GM12892 (cell line): ENCODE measurements at regions not wholly inside any gene's neighbourhood (a gene's known extent, or its start where the extent isn't known, plus 50 kb on each side); places are given as distances from the start of the nearest gene placed in this dataset.
"Not testable (repeated sequence)": the region's sequence is repeated elsewhere in the genome, so short reads cannot be mapped to it uniquely, and the experiment has no call there.

Source experiments
- DNase-seq: peaks from one replicate; pipeline ENCODE4 v3.0.0; 2011; ENCODE audit not compliant: insufficient read length
- FAIRE-seq: peaks from 2 replicates; lab custom pipeline; 2011; peaks lifted over from hg19 to GRCh38; lab: Jason Lieb, UNC
- POLR2A ChIP-seq: IDR thresholded peaks from 2 replicates; pipeline ENCODE4 v1.6.1; 2011; ENCODE audit warnings: low read depth, low read length, control low read depth
- POLR2AphosphoS5 ChIP-seq: IDR thresholded peaks from 2 replicates; pipeline ENCODE4 v1.6.1; 2011; ENCODE audit warnings: low read depth, low read length, control low read depth
- TAF1 ChIP-seq: IDR thresholded peaks from 2 replicates; pipeline ENCODE4 v1.6.1; 2011; ENCODE audit warnings: low read depth, mild to moderate bottlenecking, control low read depth, low read length, borderline replicate concordance

DNA sequence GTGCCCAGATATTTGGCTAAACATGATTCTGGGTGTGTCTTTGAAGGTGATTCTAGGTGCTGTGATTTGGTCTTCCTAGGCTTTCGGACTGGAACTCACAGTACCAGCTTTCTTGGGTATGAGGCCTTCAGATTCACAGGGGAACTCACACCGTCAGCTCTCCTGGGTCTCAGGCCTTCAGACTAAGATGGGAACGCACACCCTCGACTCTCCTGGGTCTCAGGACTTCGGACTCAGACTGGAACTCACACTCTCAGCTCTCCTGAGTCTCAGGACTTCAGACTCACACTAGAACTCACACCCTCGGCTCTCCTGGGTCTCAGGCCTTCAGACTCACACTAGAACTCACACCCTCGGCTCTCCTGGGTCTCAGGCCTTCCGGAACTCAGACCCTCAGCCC, 137.7 kb downstream of the CRLF2 start:
- DNase-seq, result no peak
- FAIRE-seq, result no peak
- TF ChIP-seq TAF1, result no peak

DNA sequence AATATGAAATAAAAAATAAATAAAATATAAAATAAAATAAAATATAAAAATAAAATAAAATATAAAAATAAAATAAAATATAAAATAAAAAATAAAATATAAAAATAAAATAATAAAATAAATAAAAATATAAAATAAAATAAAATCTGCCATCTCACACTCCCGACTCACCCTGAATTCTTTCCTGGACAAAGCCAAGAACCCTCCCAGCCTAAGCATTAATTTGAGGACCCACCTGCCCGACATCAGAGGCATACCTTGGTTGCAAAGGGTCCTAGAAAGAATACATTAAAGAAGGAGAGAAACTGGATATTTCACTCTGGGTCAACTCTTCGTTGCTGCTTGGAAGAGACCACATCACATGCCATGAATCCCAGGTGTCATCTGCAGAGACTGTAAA, 138.3 kb downstream of the CRLF2 start:
- DNase-seq (no peak), FAIRE-seq (no peak)
- TF ChIP-seq POLR2AphosphoS5 (no peak), POLR2A (no peak), TAF1 (no peak)

DNA sequence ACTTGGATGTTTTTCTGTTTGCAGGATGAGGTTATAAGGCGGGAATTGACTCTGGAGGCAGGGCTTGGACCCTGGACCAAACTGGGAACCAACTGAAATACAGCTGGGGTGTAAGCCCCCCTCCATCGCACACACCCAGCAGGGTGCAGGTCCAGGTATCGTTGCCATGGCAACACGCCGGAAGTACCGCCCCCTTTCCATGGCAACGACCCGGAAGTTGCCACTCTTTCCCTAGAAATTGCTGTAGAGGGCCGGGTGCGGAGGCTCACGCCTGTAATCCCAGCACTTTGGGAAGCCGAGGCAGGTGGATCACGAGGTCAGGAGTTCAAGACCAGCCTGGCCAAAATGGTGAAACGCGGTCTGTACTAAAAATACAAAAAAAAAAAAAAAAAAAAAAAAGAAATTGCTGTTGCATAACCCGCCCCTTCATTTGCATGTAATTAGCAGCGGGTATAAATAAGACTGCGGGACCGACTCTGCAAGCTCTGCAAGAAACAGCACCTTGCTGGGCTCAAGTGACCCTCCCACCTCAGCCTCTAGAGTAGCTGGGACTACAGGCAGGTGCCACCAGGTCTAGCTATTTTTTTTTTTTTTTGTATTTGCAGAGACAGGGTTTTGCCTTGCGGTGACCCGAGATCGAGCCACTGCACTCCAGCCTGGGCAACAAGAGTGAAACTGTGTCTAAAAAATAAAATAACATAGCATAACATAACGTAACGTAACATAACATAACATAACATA, 139.6 kb downstream of the CRLF2 start:
- DNase-seq (no peak), FAIRE-seq (no peak)
- TF ChIP-seq POLR2A (no peak), TAF1 (no peak), POLR2AphosphoS5 (no peak)

DNA sequence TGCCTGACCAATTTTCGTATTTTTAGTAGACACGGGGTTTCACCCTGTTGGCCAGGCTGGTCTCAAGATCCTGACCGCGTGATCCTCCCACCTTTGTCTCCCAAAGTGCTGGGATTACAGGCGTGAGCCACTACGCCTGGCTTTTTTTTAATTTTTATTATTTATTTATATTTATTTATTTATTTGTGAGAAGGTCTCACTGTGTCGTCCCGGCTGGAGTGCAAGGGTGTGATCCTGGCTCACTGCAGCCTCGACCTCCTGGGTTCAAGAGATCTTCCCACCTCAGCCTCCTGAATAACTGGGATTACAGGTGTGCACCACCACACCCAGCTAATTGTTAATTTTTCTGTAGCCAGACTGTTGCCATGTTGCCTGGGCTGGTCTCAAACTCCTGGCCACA, 141.1 kb downstream of the CRLF2 start:
- TF ChIP-seq TAF1, result no peak
- TF ChIP-seq POLR2AphosphoS5, result no peak
- TF ChIP-seq POLR2A, result no peak
- DNase-seq, result no peak
- FAIRE-seq, result no peak

DNA sequence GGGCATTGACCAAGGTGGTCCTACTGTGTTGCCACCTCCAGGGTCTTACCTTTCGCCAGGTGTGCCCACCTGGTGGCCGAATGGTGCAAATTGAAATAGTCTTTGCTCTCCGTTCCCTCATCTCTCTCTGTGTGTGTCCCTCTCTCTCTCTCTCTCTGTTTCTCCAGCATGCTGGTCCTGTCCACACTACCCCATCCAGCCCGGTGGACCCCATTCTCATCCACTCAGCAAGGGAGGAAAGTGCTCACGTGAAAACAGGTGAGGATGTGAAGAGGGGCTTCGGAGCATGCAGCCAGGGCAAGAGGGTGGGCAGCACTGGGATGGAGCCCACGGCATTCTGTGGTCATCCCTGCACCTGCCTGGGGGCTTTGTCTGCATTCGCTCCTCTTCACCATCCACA, 150.1 kb downstream of the CRLF2 start:
- FAIRE-seq (no peak), DNase-seq (no peak)
- TF ChIP-seq POLR2A (no peak), POLR2AphosphoS5 (no peak), TAF1 (no peak)

DNA sequence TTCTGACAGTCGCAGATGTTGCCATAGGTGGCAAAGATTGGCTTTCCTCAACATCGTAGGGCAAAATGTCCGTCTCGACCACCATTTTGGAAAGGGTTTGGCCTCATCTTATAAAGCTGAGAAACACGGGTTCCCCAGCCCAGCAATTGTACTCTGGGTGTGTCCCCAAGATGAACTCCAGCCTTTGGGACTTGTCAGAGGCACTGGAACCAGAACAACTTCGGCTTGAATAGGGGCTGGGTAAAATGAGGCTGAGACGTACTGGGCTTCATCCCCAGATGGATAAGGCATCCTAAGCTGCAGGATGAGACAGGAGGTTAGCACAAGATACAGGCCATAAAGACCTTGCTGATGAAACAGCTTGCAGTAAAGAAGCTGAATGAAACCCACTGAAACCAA, 151.9 kb downstream of the CRLF2 start:
- DNase-seq (no peak), FAIRE-seq (no peak)
- no peak for TF ChIP-seq TAF1
- no peak for TF ChIP-seq POLR2AphosphoS5
- TF ChIP-seq POLR2A, result no peak

DNA sequence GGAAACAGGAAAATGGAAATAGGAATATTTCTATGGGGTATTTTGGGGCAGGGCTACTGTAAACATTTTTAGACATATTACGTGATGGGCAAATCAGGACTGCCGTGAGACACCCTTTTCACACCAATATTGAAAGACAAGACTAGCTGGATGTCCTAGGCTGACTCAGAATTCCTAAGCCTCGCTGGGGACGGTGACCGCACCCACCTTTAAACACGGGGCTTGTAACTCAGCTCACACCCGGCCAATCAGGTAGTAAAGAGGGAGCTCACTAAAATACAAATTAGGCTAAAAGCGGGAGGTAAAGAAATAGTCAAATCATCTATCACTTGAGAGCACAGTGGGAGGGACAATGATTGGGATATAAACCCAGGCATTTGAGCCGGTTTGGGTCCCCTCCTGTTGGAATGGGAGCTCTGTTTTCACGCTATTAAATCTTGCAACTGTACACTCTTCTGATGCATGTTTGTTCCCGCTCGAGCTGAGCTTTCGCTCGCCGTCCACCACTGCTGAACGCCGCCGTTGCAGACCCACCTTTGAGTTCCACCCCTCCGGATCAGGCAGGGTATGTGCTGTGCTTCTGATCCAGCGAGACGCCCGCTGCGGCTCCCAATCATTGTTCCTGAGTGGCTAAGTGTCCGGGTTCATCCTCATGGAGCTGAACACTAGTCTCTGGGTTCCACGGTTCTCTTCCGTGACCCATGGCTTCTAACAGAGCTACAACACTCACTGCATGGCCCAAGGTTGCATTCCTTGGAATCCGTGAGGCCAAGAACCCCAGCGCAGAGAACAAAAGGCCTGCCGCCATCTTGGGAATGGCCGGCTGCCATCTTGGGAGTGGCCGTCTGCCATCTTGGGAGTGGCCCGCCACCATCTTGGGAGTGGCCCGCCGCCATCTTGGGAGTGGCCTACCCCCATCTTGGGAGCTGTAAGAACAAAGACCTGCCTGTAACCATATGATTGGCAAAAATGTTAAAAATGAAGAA, 152.6 kb downstream of the CRLF2 start:
- FAIRE-seq (no peak), DNase-seq (no peak)
- TF ChIP-seq POLR2A, result no peak
- no peak for TF ChIP-seq TAF1
- no peak for TF ChIP-seq POLR2AphosphoS5

DNA sequence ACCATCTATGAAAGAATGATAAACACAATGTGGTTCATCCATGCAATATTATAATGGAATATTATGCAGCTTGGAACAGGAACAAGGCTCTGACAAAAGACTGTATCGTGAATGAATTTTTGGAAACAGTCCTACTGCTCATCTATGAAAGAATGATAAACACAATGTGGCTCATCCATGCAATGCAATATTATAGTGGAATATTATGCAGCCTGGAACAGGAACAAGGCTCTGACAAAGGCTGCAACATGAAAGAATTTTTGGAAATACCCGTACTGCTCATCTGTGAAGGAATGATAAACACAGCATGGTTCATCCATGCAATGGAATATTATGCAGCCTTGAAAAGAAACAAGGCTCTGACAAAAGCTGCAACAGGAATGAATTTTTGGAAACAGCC, 158.8 kb downstream of the CRLF2 start:
- not testable (repeated sequence) for FAIRE-seq, DNase-seq

DNA sequence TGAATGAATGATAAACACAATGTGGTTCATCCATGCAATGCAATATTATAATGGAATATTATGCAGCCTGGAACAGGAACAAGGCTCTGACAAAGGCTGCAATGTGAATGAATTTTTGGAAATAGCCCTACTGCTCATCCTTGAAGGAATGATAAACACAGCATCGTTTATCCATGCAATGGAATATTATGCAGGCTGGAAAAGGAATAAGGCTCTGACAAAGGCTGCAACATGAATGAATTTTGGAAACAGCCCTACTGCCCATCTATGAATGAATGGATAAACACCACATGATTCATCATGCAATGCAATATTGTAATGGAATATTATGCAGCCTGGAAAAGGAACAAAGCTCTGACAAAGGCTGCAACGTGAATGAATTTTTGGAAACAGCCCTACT, 159.4 kb downstream of the CRLF2 start:
- TF ChIP-seq TAF1 (no peak), POLR2AphosphoS5 (no peak), POLR2A (no peak)
- FAIRE-seq (no peak), DNase-seq (no peak)

DNA sequence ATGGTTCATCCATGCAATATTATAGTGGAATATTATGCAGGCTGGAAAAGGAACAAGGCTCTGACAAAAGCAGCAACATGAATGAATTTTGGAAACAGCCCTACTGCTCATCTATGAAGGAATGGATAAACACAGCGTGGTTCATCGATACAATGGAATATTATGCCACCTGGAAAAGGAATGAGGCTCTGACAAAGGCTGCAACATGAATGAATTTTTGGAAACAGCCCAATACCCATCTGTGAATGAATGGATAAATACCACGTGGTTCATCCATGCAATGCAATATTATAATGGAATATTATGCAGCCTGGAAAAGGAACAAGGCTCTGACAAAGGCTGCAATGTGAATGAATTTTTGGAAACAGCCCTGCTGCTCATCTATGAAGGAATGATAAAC, 160.4 kb downstream of the CRLF2 start:
- no peak for FAIRE-seq
- no peak for DNase-seq
- TF ChIP-seq POLR2A (no peak), TAF1 (no peak), POLR2AphosphoS5 (no peak)

DNA sequence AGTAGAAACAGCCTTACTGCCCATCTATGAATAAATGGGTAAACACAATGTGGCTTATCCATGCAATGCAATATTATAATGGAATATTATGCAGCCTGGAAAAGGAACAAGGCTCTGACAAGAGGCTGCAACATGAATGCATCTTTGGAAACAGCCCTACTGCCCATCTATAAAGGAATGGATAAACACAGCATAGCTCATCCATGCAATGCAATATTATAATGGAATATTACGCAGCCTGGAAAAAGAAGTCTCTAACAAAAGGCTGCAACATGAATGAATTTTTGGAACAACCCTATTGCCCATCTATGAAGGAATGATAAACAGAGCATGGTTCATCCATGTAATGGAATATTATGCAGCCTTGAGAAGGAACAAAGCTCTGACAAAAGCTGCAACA, 161.0 kb downstream of the CRLF2 start:
- no peak for TF ChIP-seq POLR2AphosphoS5
- no peak for TF ChIP-seq POLR2A
- no peak for TF ChIP-seq TAF1
- no peak for FAIRE-seq

More for the DNA sequence above, 161.0 kb downstream of the CRLF2 start:
- no peak for DNase-seq
